ENCODE measurements at regions not wholly inside any gene's neighbourhood (a gene's known extent, or its start where the extent isn't known, plus 50 kb on each side); places are given as distances from the start of the nearest gene placed in this dataset.

- H2AFZ ChIP-seq (ENCODE audit: control insufficient read depth, low read depth, low read length): no peak overlapping the region
- TF ChIP-seq RAD21 (IDR thresholded peaks at IDR 0.05; ENCODE audit: insufficient read depth, low read depth, low read length) (no peak), RFX5 (IDR thresholded peaks at IDR 0.05; ENCODE audit: low read depth, low read length) (no peak), POU2F2 (IDR thresholded peaks at IDR 0.05; ENCODE audit: borderline replicate concordance, low read depth, low read length) (no peak), BCL3 (IDR thresholded peaks at IDR 0.05; ENCODE audit: borderline replicate concordance, insufficient read depth, low read depth, low read length, poor library complexity, severe bottlenecking) (no peak), SRF (IDR thresholded peaks at IDR 0.05; ENCODE audit: low read depth in 2 of 2, low read length in 2 of 2) (no peak), PBX3 (IDR thresholded peaks at IDR 0.05; ENCODE audit: insufficient replicate concordance, low read depth, low read length) (no peak), FOXK2 (IDR thresholded peaks at IDR 0.05) (no peak), SREBF2 (IDR thresholded peaks at IDR 0.05; ENCODE audit: low read length) (no peak), YBX1 (IDR thresholded peaks at IDR 0.05) (no peak), SUZ12 (IDR thresholded peaks at IDR 0.05; ENCODE audit: unreplicated experiment) (no peak), BCL11A (IDR thresholded peaks at IDR 0.05; ENCODE audit: low read depth, low read length) (no peak)
- H3K4me3 ChIP-seq: no peak overlapping the region
- intact Hi-C loops (cut with micrococcal nuclease; ENCODE audit: unreplicated experiment) (no loop called here), in situ Hi-C loops (cut with MboI) (no loop called here)
- ChIA-PET RAD21 (ENCODE audit: unreplicated experiment) (no interaction called here), POLR2A (no interaction called here), SMC1A (ENCODE audit: uncharacterized antibody, unreplicated experiment) (no interaction called here), CTCF (no interaction called here)
- no peaks in the 10 kb centered on the region for H3K27me3 ChIP-seq (replicated peaks in 1 of 2; ENCODE audit: control insufficient read depth in 2 of 2, insufficient read depth in 2 of 2, low read length in 1 of 2)
- no peaks in the 10 kb centered on the region for H3K36me3 ChIP-seq (ENCODE audit: control insufficient read depth in 2 of 2, insufficient read depth in 2 of 2, low read length in 1 of 2)
- ATAC-seq: no peak
- H3K27ac ChIP-seq (ENCODE audit: control insufficient read depth, insufficient read depth): no peak overlapping the region
- no peaks in the 10 kb centered on the region for H3K4me1 ChIP-seq (ENCODE audit: control insufficient read depth, insufficient read depth, low read length)
- no peak overlapping the region for H3K4me2 ChIP-seq (ENCODE audit: control insufficient read depth, insufficient read depth)
- H3K9me3 ChIP-seq (replicated peaks; ENCODE audit: control insufficient read depth, insufficient read depth, low read length): peaks cover 9% of the 10 kb centered on the region; the same call in 1 of the 3 replicates
- H3K79me2 ChIP-seq (ENCODE audit: control insufficient read depth, insufficient read depth, low read length): no peaks in the 10 kb centered on the region
- H4K20me1 ChIP-seq (ENCODE audit: control insufficient read depth, insufficient read depth): no peaks in the 10 kb centered on the region
- BruUV-seq (replicated peaks): no TSS peak
- H3K9ac ChIP-seq (ENCODE audit: control insufficient read depth, insufficient read depth, low read length): no peak overlapping the region
- no peak for DNase-seq (ENCODE audit: low read depth, low spot score)
- 0% methylated on average over 2 of the region's 2 CpGs for WGBS (ENCODE audit: insufficient coverage, insufficient replicate concordance, low lambda C conversion rate, missing lambda C conversion rate)
- no peak for FAIRE-seq
Observed at GRCh38 chr10:131777921-131778320, 122.9 kb upstream of the PPP2R2D start.
